GM13976 (cell line): ENCODE measurements at regions not wholly inside any gene's neighbourhood (a gene's known extent, or its start where the extent isn't known, plus 50 kb on each side); places are given as distances from the start of the nearest gene placed in this dataset.

Experiments used
- DNase-seq: peaks from one replicate; pipeline ENCODE4 v3.0.0; 2012; ENCODE audit warnings: low spot score
- in situ Hi-C: fragments of 300-500 bp; cut with MboI; formaldehyde crosslinking; loops from one replicate; pipeline ENCODE4 v1.12.0; 2022; ENCODE audit warnings: low sequenced_read_pairs, mixed read lengths, inconsistent platforms; ENCODE audit not compliant: unreplicated experiment
- TF ChIP-seq, protein P1 (sequence below): IDR thresholded peaks from 2 replicates; pipeline ENCODE4 v1.5.1; 2012; ENCODE audit warnings: borderline replicate concordance, mild to moderate bottlenecking; ENCODE audit not compliant: insufficient read depth; ENCODE audit errors: extremely low read depth, missing control alignments, control extremely low read depth

DNA sequence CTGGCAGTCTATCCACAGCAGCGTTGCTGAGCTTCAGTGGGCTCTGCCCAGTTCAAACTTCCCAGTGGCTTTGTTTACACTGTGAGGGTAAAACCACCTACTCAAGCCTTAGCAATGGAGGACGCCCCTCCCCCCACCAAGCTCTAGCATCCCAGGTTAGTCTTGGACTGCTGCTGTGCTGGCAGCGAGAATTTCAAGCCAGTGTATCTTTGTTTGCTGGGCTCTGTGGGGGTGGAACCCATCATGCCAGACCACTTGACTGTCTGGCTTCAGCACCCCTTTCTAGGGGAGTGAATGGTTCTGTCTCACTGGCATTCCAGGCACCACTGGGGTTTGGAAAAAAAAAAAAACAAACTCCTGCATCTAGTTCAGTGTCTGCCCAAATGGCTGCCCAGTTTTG is 249.7 kb upstream of the SYNCRIP start:
- TF ChIP-seq, protein P1, sequence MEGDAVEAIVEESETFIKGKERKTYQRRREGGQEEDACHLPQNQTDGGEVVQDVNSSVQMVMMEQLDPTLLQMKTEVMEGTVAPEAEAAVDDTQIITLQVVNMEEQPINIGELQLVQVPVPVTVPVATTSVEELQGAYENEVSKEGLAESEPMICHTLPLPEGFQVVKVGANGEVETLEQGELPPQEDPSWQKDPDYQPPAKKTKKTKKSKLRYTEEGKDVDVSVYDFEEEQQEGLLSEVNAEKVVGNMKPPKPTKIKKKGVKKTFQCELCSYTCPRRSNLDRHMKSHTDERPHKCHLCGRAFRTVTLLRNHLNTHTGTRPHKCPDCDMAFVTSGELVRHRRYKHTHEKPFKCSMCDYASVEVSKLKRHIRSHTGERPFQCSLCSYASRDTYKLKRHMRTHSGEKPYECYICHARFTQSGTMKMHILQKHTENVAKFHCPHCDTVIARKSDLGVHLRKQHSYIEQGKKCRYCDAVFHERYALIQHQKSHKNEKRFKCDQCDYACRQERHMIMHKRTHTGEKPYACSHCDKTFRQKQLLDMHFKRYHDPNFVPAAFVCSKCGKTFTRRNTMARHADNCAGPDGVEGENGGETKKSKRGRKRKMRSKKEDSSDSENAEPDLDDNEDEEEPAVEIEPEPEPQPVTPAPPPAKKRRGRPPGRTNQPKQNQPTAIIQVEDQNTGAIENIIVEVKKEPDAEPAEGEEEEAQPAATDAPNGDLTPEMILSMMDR, result no peak
- in situ Hi-C loops, result no loop called here

DNA sequence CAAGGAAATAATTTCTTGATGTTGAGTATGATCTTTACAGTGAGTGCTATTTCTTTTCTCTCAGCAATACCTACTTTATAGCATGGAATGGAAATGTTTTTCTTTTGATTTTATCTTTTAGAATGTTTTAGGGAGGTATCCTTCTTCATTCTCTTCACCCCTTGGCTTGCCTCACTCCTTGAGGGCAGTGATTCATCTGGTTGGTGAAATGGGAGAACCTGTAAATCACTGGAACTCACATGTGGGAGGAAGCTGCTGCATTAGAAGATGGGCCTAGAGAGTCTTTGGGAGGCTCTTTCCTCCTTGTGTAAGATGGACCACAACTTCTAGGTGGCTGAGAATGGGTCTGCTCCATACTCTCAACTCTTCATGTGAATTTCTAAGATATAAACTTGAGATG is 244.8 kb upstream of the SYNCRIP start:
- in situ Hi-C loops, result no loop called here

More for the DNA sequence above, 249.7 kb upstream of the SYNCRIP start:
- no peak for DNase-seq

DNA sequence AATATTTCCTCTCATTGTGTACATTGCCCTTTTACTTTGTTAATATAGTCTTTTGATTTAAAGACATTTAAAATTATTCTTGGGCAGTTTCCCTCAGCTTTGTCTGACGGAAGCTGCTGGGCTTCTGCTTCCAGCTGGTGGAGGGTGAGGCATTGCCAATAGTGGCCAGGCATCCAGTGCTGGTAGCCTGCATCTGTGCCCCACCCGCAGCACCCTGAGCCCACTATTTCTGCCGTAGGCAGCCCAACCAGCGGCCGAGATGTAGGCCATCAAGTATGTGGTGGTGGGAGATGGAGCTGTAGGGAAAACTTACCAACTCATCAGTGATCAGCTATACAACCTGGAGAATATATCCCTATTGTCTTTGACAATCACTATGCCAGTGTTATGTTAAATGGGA is 226.0 kb upstream of the SYNCRIP start:
- in situ Hi-C loops, result no loop called here
- no peak for DNase-seq
- TF ChIP-seq, protein P1, result no peak

More for the DNA sequence above, 244.8 kb upstream of the SYNCRIP start:
- TF ChIP-seq, protein P1, result no peak
- DNase-seq, result no peak

DNA sequence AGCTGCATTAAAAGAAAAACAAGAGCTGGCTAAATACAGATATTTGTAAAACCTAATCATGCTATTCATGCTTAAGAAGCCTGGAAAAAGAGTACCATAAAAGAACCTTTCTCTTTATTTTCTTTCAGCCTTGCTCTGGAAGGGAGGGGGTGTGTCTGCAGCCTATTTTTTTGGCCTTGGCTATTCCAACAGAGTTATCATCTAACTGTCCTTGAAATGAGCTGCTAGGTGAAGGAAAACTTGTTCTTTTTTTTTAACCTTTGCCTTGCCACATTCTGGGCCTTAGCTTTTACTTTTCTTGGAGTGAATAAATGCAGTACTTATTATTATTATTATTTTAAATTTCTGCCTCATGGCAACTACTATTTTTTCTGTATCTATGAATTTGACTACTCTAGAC is 224.9 kb upstream of the SYNCRIP start:
- TF ChIP-seq, protein P1, result no peak
- in situ Hi-C loops, result no loop called here
- no peak for DNase-seq

DNA sequence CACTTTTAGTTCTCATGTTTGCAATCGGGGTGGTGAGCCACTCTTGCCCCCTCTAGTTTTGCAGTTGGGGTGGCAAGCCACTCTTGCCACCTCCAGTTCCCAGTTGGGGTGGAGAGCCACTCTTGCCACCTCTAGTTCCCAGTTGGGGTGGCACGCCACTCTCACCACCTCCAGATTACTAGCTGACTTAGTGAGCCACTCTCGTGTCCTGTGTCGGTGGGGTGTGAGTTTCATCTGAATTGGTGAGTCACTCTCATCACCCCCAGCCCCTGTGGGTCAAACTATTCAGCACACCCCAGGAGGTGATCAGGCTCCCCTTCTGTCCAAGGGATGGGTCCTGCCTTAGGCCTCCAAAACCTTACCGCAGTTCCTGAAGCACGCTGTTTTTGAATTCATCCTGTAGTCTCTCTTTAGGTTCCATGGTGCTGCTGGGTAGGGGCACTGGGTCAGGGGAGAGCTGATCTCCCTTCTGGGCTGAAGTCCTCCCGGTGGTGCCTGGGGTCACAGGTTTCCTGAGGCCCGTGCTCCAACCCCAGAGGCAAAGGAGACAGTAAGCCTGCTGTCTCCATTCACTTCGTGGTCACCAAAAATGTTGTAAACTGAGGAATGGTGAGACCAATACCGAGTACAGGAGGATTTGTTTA is 224.2 kb upstream of the SYNCRIP start:
- in situ Hi-C loops, result no loop called here
- no peak for DNase-seq
- TF ChIP-seq, protein P1, result no peak

DNA sequence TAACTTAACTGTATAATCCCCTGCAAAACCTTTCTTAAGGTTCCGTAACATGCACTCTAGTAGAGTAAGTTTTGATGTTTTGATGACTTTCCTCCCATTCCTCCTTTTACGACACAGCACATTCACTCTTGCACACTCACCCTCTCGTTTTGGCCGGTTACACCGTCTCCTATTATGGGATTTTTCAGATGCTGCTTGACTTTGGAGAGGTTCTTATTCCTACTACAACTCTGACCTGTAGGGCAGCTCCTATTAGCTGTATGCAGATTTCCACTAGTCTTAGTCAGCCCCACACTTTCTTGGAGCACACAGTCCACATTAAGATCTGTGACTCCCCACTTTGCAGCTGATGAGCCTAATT is 223.7 kb upstream of the SYNCRIP start:
- DNase-seq, result no peak
- in situ Hi-C loops, result no loop called here
- TF ChIP-seq, protein P1, result no peak
